ENCODE measurements at regions not wholly inside any gene's neighbourhood (a gene's known extent, or its start where the extent isn't known, plus 50 kb on each side); places are given as distances from the start of the nearest gene placed in this dataset.

DNA sequence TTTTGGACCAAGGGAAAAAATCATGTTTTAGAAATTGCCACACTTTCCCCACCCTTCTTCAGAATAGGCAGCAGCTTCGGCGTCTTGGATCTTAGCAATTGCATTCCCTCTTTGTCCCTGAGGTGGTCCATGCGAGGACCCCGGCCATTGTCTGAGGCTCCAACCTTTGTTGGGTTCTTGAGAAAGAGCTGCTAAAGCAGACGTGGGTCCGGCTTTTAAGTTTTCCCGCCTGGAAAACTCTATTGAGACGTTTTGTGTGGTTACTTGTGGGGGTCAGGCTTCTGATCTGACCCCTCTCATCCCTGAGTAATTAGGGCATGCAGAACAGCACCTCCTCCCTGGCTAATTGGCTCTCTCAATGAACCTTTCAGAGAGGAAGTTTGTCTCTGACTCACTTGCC is 509.6 kb upstream of the TNC start:
- DNase-seq = no peak

DNA sequence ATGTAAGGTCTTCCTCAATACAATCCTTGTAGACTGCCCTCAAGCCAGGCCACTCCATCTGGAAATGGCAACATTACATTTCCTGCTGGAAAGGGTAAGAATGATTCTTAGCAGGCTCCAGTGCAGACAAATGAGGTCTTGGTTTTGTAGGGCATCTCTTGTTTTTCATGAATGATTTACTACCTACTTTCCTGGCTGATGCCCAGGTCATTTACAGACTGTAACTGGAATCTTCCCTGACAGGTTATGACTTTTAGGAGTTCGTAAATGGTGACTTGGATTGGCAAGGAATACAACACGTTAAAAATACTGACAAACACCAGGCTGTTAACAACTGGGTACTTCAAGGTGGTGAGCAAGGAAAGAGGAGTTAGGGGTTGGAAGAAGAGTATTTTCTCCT is 510.5 kb upstream of the TNC start:
- DNase-seq = no peak

DNA sequence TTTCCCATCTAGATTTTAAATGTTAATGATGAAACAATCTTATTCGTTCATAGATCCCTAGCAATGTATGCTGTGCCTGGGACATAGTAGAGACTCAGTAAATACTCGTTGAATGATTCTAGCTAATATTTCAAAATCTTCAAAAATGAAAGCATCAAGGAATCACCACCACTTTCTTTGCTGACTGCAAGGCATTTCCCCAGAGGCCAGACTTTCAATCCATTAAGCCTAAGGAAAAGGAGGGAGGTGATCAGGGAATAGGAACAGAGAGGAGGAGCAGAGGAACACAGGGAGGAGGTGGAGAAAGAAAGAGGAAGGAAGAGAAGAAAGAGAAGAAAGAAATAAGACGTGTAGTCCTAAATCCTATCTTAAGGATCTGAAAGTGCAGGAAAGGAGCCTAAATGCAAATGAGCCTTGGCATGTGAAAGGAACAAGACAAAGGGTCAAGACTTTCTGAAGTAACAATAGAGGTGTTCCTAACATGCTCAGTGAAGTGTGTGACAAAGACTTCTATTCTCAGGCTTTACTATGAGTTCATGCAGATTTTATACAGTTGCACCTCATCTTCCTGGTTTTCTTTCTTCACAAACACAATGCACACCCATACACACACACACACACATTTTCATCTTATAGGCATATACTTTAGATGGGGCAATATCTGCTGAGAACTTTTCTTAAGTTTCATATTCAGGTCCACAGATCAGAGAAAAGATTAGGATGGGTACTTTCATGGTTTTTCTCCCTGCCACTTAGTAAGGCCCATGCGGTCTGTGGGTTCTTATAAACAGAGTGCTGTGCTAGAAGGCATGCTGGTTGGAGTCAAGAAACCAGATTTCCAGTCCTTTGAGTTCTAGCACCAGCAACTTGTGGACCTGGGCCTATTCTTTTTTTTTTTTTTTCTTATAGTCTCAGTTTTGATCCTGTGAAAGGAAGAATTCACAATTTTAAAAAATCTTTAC is 512.2 kb upstream of the TNC start:
- no peak for DNase-seq

DNA sequence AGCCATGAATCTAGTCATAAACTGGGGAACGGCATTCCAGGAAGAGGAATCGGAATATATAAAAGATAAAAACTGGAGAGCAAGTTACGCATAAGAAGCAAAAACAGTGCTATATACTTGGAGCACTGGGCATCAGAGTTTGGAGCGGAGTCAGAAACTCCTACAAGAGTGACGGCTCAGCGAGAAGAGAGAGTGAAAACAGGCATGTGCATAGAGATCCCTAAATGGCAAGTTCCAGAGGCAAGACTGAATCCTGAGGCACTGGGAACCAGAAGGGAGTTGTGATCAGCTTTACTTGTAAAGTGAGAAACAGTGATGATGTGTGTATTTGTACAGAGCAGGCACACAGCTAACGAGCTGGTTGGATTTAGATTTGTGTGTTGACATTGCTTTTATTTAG is 514.4 kb upstream of the TNC start:
- no peak for DNase-seq

DNA sequence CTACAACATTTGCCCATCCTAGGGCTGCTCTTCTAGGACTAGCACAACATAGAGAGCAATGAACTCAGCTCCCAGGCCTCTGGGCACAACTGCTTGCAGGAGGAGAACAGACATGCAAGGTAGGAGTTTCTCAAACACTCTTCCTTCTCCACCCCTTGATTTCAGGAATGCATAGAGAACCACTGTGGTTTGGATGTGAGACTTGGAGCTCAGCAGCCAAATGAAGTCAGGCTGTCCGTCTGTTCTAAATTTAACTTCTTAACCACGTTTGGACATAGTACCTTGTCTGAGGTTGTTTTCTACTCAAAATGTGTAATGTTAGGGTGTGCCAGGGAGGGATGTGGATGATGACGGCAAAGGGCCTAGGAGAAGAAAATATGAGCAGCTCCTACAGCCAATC is 515.1 kb upstream of the TNC start:
- no peak for DNase-seq

DNA sequence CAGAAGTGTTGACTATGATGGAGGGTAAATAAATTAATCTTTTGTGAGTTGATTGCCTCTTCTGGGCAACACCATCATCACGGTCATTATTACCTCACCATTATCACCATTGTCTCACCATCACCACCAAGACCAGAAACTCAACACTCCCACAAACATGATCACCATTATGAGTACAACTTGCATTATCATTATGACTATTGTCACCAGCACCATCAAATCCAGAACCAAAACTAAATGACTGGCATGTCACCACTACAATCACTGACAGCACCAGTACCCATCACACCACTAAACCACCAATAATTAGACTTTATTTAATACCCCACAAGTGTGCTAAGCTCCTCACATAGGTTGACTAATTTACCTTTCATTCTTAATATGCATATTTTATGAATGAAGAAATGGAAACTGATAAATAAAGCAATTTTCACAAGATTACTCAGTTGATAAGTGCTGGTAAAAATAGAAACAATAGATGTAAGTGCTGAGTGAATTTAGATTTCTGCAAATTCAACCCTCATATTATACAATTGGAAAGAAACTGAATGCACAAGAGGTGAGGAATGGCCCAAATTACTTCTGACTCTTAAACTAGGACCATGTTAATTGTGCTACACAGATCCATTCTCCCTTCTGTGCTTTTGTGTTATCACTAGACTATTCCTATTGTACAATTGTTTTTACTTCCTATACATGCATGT is 517.8 kb upstream of the PAPPA start:
- no peak for DNase-seq

DNA sequence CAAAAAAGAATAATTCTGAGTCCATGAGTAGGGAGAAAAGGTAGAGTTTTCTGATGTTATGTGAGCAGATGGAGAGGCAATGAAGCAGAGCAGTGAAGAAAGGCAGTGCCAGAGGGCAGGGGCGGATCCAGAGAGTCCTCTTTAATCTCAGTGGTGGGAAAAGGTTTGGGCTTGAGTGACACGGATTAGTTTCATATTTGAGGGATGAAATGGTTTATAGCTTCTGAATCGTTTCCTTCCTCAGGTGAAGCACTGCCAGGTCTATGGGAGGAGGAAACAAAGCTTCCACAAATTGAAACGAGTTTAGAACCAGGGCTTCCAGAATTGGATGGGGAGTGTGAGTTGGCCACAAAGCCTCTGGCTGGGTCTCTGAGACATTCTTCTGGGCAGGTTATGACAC is 517.0 kb upstream of the PAPPA start:
- no peak for DNase-seq

DNA sequence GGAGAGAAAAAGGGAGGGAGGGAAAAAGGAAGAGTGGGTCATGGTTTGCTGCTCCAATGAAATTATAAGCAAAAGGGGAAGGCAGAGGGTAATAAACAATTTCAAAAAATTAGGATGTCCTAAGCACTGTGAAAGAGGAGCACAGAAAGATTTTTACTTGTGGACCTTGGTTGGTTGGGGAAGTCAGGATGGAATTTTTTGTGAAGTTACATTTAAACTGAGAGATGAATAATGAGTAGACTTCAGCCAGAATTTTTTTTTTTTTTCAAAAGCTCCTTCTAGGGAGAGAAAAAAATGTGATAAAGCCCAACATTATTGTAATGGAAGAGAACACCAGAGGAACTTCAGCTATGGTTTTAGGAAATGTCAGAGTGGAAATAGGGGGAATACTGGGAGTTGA is 515.9 kb upstream of the PAPPA start:
- DNase-seq = no peak

DNA sequence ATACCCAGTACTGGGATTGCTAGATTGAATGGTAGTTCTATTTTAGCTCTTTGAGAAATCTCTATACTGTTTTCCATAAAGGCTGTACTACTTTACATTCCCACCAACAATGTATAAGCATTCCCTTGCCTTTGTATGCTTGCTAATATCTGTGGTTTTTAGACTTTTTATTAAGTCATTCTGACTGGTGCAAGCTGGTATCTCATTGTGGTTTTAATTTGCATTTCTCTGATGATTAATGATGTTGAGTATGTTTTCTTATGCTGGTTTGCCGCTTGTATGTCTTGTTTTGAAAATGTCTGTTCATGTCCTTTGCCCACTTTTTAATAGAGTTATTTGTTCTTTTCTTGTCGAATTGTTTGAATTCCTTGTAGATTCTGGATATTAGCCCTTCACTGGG is 512.7 kb upstream of the PAPPA start:
- no peak for DNase-seq

DNA sequence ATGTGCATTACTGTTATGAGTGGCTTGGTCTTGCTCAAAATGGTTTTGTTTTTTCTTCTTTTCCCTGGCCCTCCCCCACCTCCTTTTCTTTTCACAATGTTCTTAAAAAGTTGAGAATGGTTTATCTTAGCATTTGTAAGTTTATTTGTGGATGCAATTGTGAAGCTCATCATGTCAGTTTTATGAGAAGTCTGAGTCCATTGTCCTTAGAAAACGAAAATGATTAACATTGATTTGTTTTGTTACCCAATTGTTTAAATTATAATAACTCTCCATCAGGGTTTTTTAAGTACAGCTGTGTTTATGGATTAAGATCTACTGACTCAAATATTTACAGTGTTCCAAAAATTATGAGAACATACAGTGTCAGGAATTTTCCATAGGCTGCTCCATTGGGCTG is 511.3 kb upstream of the PAPPA start:
- no peak for DNase-seq

DNA sequence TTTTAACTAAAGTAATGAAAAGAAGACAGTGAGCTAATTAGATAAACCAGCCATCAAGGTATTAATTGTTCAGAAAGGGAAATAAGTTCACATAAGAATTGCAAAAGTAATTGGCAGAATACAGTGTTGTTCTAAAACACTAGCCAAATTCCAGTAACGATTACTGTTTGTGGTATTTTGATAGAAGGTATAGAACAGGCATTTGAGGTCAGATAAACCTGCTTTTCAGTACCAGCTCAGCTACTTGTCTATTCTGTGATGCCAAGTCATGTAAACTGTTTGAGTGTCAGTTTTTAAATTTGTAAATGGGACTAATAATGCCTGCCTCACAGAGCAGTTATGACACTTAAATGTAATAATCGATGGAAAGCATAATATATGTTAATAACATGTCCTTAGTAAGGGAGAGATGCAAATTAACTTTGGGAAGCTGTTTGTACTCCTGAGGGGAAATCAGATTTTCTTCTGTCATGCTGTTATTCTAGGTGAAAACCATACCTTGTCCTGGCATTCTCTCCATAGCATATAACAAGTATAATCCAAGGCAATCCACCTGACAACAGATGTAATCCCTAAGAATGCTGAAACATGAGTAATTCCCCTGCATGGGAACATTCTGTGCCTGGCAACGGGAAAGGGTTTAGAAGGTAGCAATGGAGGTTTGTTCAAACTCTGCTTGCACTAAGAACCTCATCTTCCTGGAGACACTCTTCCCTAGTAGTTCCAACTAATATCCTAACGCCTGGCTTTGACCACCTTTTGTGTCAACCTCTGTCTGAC is 509.5 kb upstream of the PAPPA start:
- no peak for DNase-seq

DNA sequence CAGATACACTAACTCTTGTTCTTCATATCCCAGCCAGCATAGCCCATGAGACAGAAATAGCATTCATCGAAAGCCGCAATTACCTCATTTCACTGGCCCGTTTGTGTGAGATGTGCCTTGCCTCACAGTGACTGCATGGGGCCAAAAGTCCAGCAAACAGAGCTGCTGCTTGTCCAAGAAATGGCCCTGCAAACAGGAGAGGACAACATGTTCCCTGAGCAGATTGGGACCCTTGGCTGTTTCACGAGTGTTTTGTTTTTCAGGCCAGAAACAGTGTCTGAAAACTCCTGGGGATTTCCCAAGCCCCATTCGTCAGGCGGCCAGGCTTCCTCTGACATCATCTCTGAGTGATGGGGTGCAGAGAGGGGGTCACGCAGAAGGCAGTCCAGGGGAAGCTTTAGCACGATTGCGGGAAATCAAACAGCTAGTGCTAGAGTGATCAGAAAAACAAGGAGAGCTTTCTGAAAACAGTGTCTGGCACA is 503.6 kb upstream of the PAPPA start:
- DNase-seq = no peak

DNA sequence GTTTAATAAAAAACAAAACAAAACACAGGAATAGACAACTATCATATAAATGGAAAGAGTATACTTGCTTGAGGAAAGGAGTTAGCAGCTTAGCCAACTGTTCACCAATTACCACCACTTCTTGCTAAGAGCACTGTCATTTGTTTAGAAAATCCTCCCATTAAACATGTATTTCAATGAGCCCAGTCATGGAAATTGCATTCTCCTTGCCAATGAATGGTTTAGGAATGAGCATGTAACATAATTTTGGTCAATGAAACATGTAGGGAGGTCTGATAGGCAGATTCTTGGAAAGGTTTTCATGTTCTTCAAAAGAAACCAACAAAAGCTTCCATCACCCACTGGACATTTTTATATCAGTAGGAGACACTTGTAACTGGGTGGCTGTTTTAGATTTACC is 502.8 kb upstream of the PAPPA start:
- no peak for DNase-seq

DNA sequence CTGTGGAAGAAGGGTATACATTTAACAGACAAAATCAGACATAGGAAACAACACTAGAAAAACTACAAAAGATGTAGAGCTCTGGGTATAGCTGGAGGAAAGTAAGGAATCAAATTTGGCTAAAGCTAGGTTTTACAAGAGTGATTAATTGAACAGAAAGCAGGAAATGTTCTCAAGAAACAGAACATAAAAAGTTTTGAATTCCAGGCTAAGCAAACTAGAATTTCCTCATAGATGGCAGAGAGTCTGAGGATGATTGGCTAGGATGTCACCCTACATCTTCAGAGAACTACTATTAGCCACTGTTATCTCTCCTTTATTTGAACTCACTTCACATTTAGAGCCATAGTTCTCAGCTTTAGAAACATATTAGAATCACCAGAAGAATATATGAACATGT is 502.1 kb upstream of the PAPPA start:
- DNase-seq = no peak

DNA sequence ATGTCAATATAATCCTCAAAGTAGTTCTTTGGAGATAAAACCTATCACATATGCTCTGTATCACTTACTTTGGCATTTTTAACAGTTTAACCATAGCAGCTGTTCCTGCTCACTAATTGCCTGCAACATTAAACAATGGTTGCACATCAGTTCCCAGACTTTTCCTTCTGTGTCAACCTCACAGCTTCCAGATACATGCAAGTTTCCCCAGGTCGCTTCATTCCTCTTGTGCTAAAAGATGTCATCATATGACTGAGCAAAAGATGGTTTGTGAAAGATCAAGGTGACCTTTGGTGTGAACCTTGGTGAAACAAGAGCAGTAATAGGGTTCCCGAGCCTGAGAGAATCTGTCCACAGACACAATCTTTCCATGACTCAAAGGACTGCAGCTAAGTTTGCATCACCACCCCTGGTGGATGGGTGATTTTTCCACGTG is 500.4 kb upstream of the PAPPA start:
- no peak for DNase-seq

DNA sequence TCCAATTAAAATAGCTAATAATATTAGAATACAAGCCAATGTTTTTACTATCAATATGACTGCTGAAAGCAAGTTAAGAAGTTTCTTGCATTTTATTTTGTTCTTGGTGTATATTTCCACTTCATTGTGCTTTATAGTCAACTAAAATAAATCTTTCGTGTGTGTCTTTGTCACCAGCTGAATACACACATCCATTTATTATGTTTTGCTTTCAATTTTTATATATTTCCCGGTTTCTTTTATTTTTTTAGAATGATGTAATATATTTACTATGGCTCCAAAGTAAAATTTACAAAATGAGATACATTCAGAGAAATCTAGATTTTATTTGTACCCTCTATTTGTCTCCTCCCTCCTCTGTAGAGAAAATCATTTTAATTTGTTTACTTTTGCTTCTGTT is 495.9 kb upstream of the PAPPA start:
- no peak for DNase-seq

DNA sequence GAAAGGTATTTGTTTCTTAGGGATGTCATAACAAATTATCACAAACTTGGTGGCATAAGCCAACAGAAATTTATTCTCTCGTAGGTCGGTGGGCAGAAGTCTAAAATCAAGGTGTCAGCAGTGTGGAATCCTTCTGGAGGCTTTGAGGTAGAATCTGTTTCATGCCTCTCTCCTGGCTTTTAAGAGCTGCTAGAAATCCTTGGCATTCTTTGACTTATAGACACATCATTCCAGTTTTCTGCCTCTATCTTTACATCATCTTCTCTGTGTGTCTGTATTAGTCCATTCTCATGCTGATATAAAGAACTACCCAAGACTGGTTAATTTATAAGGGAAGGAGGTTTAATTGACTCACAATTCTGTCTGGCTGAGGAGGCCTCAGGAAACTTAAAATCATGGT is 488.1 kb upstream of the PAPPA start:
- DNase-seq = no peak

DNA sequence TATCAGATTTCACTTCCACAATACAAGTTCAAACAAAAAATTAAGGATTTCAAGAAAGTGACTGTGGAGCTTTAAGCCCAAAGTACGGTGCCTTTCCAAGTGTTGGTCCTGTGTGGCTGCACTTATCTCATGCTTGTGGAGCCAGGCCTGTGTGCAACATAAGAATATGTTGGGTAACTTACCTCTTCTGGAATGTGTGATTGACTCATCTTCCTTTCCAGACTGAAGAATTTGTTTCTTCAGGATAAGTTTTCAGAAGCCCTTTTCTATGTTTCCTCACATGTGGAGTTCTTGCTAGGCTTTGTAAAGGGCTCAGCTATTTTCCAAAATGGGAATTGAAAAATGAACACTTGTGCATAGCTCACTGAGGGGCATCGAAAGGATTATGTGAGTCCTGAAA is 485.1 kb upstream of the PAPPA start:
- no peak for DNase-seq

DNA sequence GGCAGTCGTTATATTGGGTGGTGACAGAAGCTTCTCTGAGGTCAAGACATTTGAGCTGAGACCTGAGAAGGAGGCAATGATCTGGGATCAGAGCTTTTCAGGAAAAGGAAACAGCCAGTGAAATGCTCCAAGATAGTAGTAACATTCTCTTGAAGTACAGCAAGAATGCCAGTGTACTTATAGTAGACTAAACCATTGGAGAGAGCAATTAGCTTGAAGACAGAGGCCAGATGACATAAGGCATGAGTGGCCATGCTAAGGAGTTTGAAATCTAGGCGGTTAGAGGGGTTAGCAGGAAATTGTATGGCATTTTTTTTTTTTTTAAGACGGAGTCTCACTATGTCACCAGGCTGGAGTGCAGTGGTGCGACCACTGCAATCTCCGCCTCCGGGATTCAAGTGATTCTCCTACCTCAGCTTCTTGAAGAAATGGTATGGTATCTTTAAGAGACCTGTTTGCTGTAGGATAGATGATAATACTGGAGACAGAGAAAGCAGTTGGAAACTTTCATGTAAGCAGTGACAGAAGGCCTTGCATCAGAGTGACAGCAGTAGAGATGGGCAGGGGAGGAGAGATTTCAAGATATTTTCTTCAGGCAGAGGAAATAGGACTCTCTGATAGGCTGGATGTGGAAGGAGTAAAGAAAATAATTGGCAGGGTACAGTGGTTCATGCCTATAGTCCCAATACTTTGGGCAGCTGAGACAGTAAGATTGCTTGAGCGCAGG is 482.2 kb upstream of the PAPPA start:
- no peak for DNase-seq

DNA sequence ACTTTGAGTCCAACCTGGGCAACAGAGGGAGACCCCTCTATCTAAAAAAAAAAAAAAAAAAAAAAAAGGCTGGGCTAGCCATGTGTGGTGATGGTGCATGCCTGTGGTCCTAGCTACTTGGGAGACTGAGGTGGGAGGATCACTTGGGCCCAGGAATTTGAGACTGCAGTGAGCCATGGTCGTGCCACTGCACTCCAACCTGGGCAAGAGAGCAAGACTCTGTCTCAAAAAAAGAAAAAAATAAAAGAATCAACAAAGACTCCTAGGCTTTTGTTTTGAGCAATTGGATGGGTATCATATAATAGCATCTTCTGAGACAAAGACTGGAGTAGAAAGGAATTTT is 481.7 kb upstream of the PAPPA start:
- DNase-seq = no peak

DNA sequence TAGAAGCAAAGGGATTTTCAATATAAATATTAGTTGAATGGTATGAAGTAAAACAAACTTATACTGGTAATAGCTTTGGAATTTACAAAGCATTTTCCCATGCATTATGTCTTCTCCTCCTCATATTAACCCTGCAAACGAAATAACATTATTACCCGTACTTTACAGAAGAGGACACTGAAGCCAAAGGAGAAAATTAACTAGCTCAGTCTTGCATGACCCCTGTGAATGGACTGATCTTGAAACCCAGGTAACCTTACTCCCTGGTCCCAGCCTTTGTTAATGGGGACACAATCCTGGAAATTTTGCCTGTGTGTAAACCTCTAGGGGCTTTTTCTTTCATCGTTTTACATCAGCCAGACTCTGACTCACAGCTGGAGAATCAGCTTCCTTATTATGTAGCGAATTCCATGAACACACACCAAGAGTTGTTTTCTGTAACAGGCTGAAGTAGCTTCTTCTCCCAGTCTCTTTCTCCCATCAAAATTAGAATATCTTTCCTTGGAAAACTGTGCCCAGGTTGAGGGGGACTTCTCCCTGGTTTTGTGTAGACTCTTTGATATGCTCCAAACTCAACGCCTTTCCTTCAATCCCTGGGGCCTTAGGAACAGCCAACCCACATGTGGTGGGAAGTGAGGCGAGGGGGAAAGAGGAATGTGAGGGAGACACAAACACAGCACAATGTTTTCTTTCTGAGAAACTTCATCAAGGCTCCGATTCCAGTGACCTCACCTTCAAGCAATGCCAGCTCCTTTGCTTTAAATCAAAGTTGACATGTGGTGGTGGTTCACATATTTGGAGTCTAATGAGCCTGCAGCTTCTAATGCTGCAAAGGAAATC is 480.9 kb upstream of the PAPPA start:
- no peak for DNase-seq

DNA sequence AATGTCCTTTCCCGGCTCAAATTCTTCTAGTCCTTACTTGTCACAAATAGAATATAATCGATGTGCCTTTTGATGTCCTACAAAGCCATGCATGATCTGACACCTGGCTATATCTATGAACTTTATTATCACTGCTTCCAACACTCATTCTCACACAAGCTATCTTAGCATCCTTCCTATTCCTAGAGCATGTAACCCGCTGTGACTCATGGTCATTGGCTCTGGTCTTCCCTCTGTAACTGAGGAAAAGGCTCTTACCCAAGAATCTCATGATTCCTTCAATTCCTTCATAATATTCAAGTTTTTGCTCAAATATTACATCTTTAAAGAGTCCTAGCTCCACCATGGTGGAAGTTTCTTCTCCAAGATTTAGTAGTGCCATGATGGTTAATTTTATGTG is 480.0 kb upstream of the PAPPA start:
- no peak for DNase-seq
